SK-N-SH (cell line): ENCODE measurements at regions not wholly inside any gene's neighbourhood (a gene's known extent, or its start where the extent isn't known, plus 50 kb on each side); places are given as distances from the start of the nearest gene placed in this dataset.
A peak's percentile ranks its signal among the peaks of the same experiment; 100 is the strongest.

Source experiments
- GABPA ChIP-seq: IDR thresholded peaks from 2 replicates; pipeline ENCODE4 v1.4.0; 2012; ENCODE audit warnings: low read depth, mild to moderate bottlenecking
- POLR2AphosphoS5 ChIP-seq: IDR thresholded peaks from 2 replicates; pipeline ENCODE4 v1.6.1; 2012; ENCODE audit warnings: low read depth, low read length
- RFX5 ChIP-seq: IDR thresholded peaks from 2 replicates; pipeline ENCODE4 v1.6.1; 2012; ENCODE audit warnings: mild to moderate bottlenecking, improper control_type of control experiment, low read length
- SIN3A ChIP-seq: IDR thresholded peaks from 2 replicates; pipeline ENCODE4 v1.6.1; 2012; ENCODE audit warnings: low read depth, mild to moderate bottlenecking, low read length, moderate library complexity, borderline replicate concordance
- TF ChIP-seq, protein P1 (sequence below): fragments of 200-600 bp; sonication (generic); IDR thresholded peaks from 2 replicates; pipeline ENCODE4 v1.6.1; 2017; ENCODE audit warnings: antibody characterized with exemption, mild to moderate bottlenecking, moderate library complexity
- TF ChIP-seq, protein P2 (sequence below): IDR thresholded peaks from 2 replicates; pipeline ENCODE4 v1.4.0; 2012; ENCODE audit warnings: low read depth
- TF ChIP-seq, protein P3 (sequence below): fragments of 150-350 bp; IDR thresholded peaks from 2 replicates; pipeline ENCODE4 v1.6.1; 2016; ENCODE audit warnings: mild to moderate bottlenecking, low read depth, low read length

DNA sequence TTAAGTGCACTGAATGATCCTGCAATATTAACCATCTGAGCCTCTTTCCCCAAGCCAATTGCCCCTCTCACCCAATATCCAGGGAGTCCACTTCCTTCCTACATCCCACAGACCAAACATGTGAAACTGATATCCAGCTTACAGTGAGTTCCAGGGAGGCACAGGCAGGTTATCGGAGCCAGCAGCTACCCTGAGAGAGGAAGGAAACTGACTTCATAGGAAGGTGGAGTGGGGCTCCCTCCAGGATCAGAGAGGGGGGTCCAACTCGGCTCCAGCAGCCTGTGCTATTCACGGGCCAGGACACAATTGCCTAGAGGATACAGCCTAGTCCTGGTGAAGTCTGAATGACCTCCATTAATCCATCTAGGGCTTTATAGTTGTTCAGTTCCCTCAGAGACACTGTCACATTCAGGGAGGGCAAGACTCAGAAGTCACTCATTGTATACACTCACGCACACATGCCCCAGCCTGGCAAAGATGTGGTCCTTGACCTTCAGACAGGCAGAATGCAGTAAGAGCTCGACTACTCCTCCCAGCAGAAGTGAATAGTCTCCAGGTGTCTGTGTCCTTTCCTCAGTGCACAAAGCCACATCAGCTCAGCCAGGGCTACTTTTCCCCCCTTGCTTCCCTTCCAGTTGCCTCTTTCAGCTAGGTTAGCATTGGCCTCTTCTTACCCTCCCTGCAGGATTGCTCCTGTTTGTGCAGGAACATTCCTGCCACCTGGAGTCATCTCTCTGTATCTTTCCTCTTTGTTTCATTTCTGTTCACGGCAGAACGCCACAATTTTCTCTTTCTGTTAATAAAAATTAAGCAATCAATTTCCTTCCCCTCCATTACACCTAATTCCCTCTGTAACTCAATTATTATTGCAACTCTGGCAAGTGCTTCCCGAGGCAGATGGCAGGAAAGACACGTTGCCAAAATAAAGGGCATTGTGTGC is 501.7 kb downstream of the ARHGEF28 start:
- TF ChIP-seq POLR2AphosphoS5: no peak
- no peak for TF ChIP-seq SIN3A
- TF ChIP-seq, protein P1, sequence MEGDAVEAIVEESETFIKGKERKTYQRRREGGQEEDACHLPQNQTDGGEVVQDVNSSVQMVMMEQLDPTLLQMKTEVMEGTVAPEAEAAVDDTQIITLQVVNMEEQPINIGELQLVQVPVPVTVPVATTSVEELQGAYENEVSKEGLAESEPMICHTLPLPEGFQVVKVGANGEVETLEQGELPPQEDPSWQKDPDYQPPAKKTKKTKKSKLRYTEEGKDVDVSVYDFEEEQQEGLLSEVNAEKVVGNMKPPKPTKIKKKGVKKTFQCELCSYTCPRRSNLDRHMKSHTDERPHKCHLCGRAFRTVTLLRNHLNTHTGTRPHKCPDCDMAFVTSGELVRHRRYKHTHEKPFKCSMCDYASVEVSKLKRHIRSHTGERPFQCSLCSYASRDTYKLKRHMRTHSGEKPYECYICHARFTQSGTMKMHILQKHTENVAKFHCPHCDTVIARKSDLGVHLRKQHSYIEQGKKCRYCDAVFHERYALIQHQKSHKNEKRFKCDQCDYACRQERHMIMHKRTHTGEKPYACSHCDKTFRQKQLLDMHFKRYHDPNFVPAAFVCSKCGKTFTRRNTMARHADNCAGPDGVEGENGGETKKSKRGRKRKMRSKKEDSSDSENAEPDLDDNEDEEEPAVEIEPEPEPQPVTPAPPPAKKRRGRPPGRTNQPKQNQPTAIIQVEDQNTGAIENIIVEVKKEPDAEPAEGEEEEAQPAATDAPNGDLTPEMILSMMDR: peak; percentile 43
- TF ChIP-seq GABPA: no peak
- TF ChIP-seq, protein P2, sequence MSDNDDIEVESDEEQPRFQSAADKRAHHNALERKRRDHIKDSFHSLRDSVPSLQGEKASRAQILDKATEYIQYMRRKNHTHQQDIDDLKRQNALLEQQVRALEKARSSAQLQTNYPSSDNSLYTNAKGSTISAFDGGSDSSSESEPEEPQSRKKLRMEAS: no peak
- TF ChIP-seq, protein P3, sequence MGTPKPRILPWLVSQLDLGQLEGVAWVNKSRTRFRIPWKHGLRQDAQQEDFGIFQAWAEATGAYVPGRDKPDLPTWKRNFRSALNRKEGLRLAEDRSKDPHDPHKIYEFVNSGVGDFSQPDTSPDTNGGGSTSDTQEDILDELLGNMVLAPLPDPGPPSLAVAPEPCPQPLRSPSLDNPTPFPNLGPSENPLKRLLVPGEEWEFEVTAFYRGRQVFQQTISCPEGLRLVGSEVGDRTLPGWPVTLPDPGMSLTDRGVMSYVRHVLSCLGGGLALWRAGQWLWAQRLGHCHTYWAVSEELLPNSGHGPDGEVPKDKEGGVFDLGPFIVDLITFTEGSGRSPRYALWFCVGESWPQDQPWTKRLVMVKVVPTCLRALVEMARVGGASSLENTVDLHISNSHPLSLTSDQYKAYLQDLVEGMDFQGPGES: no peak
- no peak for TF ChIP-seq RFX5
